Suppressor macrophage treated with lipopolysaccharide for 1 hour (primary cell): ENCODE measurements at regions not wholly inside any gene's neighbourhood (a gene's known extent, or its start where the extent isn't known, plus 50 kb on each side); places are given as distances from the start of the nearest gene placed in this dataset.

Source experiments
- DNase-seq, 3 donors: peaks; one replicate each; pipeline ENCODE4 v3.0.0-alpha.2; 2020 to 2022

- DNase-seq, result no peak
Observed at GRCh38 chr5:111016801-111017200, 54.7 kb upstream of the TSLP start.

- no peak for DNase-seq
Observed at GRCh38 chr5:111017731-111018130, 53.8 kb upstream of the TSLP start.
